Stimulated activated memory B cell treated with anti-CD40 and anti-IgM and Interleukin-4, amounts not matched to agents 10 μg/mL and 1 μg/mL and 100 μg/mL, for 72 hours (primary cell): ENCODE measurements at regions not wholly inside any gene's neighbourhood (a gene's known extent, or its start where the extent isn't known, plus 50 kb on each side); places are given as distances from the start of the nearest gene placed in this dataset.

ENCODE experiments used
- ATAC-seq: fragments of 150-1000 bp; cut with Tn5 transposase; 2 replicates; pipeline ENCODE4 v1.10.0; 2021
- H3K27ac Mint-ChIP-seq: one replicate; pipeline ENCODE4 v1.8.0; 2022; ENCODE audit warnings: mild to moderate bottlenecking, mixed read lengths
- H3K27me3 Mint-ChIP-seq: one replicate; pipeline ENCODE4 v1.8.0; 2022; ENCODE audit warnings: mixed read lengths
- H3K36me3 Mint-ChIP-seq: one replicate; pipeline ENCODE4 v1.8.0; 2022; ENCODE audit warnings: mixed read lengths
- H3K4me1 Mint-ChIP-seq: one replicate; pipeline ENCODE4 v1.8.0; 2022; ENCODE audit warnings: mixed read lengths
- H3K4me3 Mint-ChIP-seq: one replicate; pipeline ENCODE4 v1.8.0; 2022; ENCODE audit warnings: mild to moderate bottlenecking, moderate library complexity, mixed read lengths
- H3K9me3 Mint-ChIP-seq: one replicate; pipeline ENCODE4 v1.8.0; 2022; ENCODE audit warnings: mixed read lengths

- no peak overlapping the region for H3K27ac Mint-ChIP-seq
- H3K27me3 Mint-ChIP-seq: no peaks in the 10 kb centered on the region
- no peak for ATAC-seq
- no peak overlapping the region for H3K4me3 Mint-ChIP-seq
- peaks cover 41% of the 10 kb centered on the region for H3K36me3 Mint-ChIP-seq
- H3K9me3 Mint-ChIP-seq: no peaks in the 10 kb centered on the region
- peaks cover 5% of the 10 kb centered on the region for H3K4me1 Mint-ChIP-seq
These were observed 97.3 kb upstream of the SPRY1 start for GRCh38 chr4:123299212-123299691.

- no peak for ATAC-seq
- Mint-ChIP-seq H3K4me3 (no peak overlapping the region), H3K4me1 (peaks cover 8% of the 10 kb centered on the region), H3K36me3 (peaks cover 34% of the 10 kb centered on the region), H3K9me3 (no peaks in the 10 kb centered on the region), H3K27ac (no peak overlapping the region), H3K27me3 (no peaks in the 10 kb centered on the region)
These were observed 96.2 kb upstream of the SPRY1 start for GRCh38 chr4:123300222-123301039.

GRCh38 chr4:123301923-123302322 lies 94.7 kb upstream of the SPRY1 start:
- H3K4me3 Mint-ChIP-seq: no peak overlapping the region
- H3K27ac Mint-ChIP-seq: no peak overlapping the region
- H3K9me3 Mint-ChIP-seq: no peaks in the 10 kb centered on the region
- peaks cover 24% of the 10 kb centered on the region for H3K36me3 Mint-ChIP-seq
- peaks cover 8% of the 10 kb centered on the region for H3K4me1 Mint-ChIP-seq
- no peaks in the 10 kb centered on the region for H3K27me3 Mint-ChIP-seq
- ATAC-seq: no peak

- Mint-ChIP-seq H3K36me3 (peaks cover 27% of the 10 kb centered on the region), H3K27ac (no peak overlapping the region), H3K27me3 (no peaks in the 10 kb centered on the region)
These were observed 92.2 kb upstream of the SPRY1 start for GRCh38 chr4:123304151-123304964.

GRCh38 chr4:123305736-123306135 lies 90.9 kb upstream of the SPRY1 start:
- H3K4me3 Mint-ChIP-seq: no peak overlapping the region
- H3K36me3 Mint-ChIP-seq: peaks cover 34% of the 10 kb centered on the region
- H3K27ac Mint-ChIP-seq: no peak overlapping the region
- H3K9me3 Mint-ChIP-seq: no peaks in the 10 kb centered on the region
- peaks cover 8% of the 10 kb centered on the region for H3K4me1 Mint-ChIP-seq
- no peaks in the 10 kb centered on the region for H3K27me3 Mint-ChIP-seq
- no peak for ATAC-seq

More at GRCh38 chr4:123304151-123304964, 92.2 kb upstream of the SPRY1 start:
- H3K9me3 Mint-ChIP-seq: no peaks in the 10 kb centered on the region
- peaks cover 8% of the 10 kb centered on the region for H3K4me1 Mint-ChIP-seq
- no peak overlapping the region for H3K4me3 Mint-ChIP-seq
- ATAC-seq: peak; percentile 56

GRCh38 chr4:123306769-123307168 lies 89.8 kb upstream of the SPRY1 start:
- H3K27me3 Mint-ChIP-seq: no peaks in the 10 kb centered on the region
- H3K4me1 Mint-ChIP-seq: peaks cover 8% of the 10 kb centered on the region
- no peak overlapping the region for H3K4me3 Mint-ChIP-seq
- H3K9me3 Mint-ChIP-seq: no peaks in the 10 kb centered on the region
- H3K27ac Mint-ChIP-seq: no peak overlapping the region
- ATAC-seq: no peak
- peaks cover 36% of the 10 kb centered on the region for H3K36me3 Mint-ChIP-seq

GRCh38 chr4:123308667-123309066 lies 87.9 kb upstream of the SPRY1 start:
- peaks cover 47% of the 10 kb centered on the region for H3K36me3 Mint-ChIP-seq
- H3K9me3 Mint-ChIP-seq: no peaks in the 10 kb centered on the region
- peaks cover 8% of the 10 kb centered on the region for H3K4me1 Mint-ChIP-seq
- H3K27me3 Mint-ChIP-seq: no peaks in the 10 kb centered on the region
- no peak for ATAC-seq
- no peak overlapping the region for H3K27ac Mint-ChIP-seq
- H3K4me3 Mint-ChIP-seq: no peak overlapping the region

GRCh38 chr4:123312116-123312515 lies 84.5 kb upstream of the SPRY1 start:
- Mint-ChIP-seq H3K27me3 (no peaks in the 10 kb centered on the region), H3K4me1 (no peaks in the 10 kb centered on the region), H3K9me3 (no peaks in the 10 kb centered on the region), H3K36me3 (peaks cover 45% of the 10 kb centered on the region), H3K4me3 (no peak overlapping the region), H3K27ac (no peak overlapping the region)
- ATAC-seq: no peak

- ATAC-seq: no peak
- H3K9me3 Mint-ChIP-seq: no peaks in the 10 kb centered on the region
- peaks cover 46% of the 10 kb centered on the region for H3K36me3 Mint-ChIP-seq
- H3K27ac Mint-ChIP-seq: no peak overlapping the region
- no peaks in the 10 kb centered on the region for H3K4me1 Mint-ChIP-seq
- no peaks in the 10 kb centered on the region for H3K27me3 Mint-ChIP-seq
- H3K4me3 Mint-ChIP-seq: no peak overlapping the region
These were observed 83.5 kb upstream of the SPRY1 start for GRCh38 chr4:123312951-123313592.

- H3K9me3 Mint-ChIP-seq: no peaks in the 10 kb centered on the region
- H3K27ac Mint-ChIP-seq: no peak overlapping the region
- H3K4me3 Mint-ChIP-seq: no peak overlapping the region
- no peak for ATAC-seq
- peaks cover 39% of the 10 kb centered on the region for H3K36me3 Mint-ChIP-seq
- H3K4me1 Mint-ChIP-seq: no peaks in the 10 kb centered on the region
- no peaks in the 10 kb centered on the region for H3K27me3 Mint-ChIP-seq
These were observed 81.0 kb upstream of the SPRY1 start for GRCh38 chr4:123315617-123316016.

- no peaks in the 10 kb centered on the region for H3K4me1 Mint-ChIP-seq
- H3K36me3 Mint-ChIP-seq: peaks cover 44% of the 10 kb centered on the region
- no peaks in the 10 kb centered on the region for H3K27me3 Mint-ChIP-seq
- no peak overlapping the region for H3K4me3 Mint-ChIP-seq
- no peak for ATAC-seq
- H3K27ac Mint-ChIP-seq: no peak overlapping the region
- H3K9me3 Mint-ChIP-seq: peaks cover 9% of the 10 kb centered on the region
These were observed 79.4 kb upstream of the SPRY1 start for GRCh38 chr4:123317211-123317610.

GRCh38 chr4:123319639-123320038 lies 77.0 kb upstream of the SPRY1 start:
- H3K9me3 Mint-ChIP-seq: peaks cover 17% of the 10 kb centered on the region
- H3K27me3 Mint-ChIP-seq: no peaks in the 10 kb centered on the region
- H3K27ac Mint-ChIP-seq: no peak overlapping the region
- H3K4me3 Mint-ChIP-seq: no peak overlapping the region
- ATAC-seq: no peak
- peaks cover 35% of the 10 kb centered on the region for H3K36me3 Mint-ChIP-seq
- H3K4me1 Mint-ChIP-seq: no peaks in the 10 kb centered on the region

GRCh38 chr4:123323998-123324397 lies 72.6 kb upstream of the SPRY1 start:
- Mint-ChIP-seq H3K4me1 (peaks cover 17% of the 10 kb centered on the region), H3K27me3 (no peaks in the 10 kb centered on the region), H3K9me3 (peaks cover 17% of the 10 kb centered on the region), H3K4me3 (no peak overlapping the region), H3K36me3 (peaks cover 16% of the 10 kb centered on the region), H3K27ac (no peak overlapping the region)
- ATAC-seq: no peak

- no peaks in the 10 kb centered on the region for H3K27me3 Mint-ChIP-seq
- H3K4me1 Mint-ChIP-seq: peaks cover 17% of the 10 kb centered on the region
- peak overlapping the region; percentile 10 for H3K4me3 Mint-ChIP-seq
- H3K36me3 Mint-ChIP-seq: peaks cover 16% of the 10 kb centered on the region
- peak; percentile 88 for ATAC-seq
- H3K9me3 Mint-ChIP-seq: peaks cover 17% of the 10 kb centered on the region
- H3K27ac Mint-ChIP-seq: no peak overlapping the region
These were observed 71.3 kb upstream of the SPRY1 start for GRCh38 chr4:123325241-123325681.

- H3K4me3 Mint-ChIP-seq: no peak overlapping the region
- H3K9me3 Mint-ChIP-seq: peaks cover 6% of the 10 kb centered on the region
- peaks cover 17% of the 10 kb centered on the region for H3K4me1 Mint-ChIP-seq
- no peaks in the 10 kb centered on the region for H3K27me3 Mint-ChIP-seq
- no peak for ATAC-seq
- peaks cover 3% of the 10 kb centered on the region for H3K36me3 Mint-ChIP-seq
- H3K27ac Mint-ChIP-seq: no peak overlapping the region
These were observed 69.2 kb upstream of the SPRY1 start for GRCh38 chr4:123327346-123327745.
